Activated CD8-positive, alpha-beta T cell treated with anti-CD3 and anti-CD28 coated beads, Interleukin-2, amount 10 ng/mL, durations not matched to agents 7 days and 5 days (primary cell): ENCODE measurements at regions not wholly inside any gene's neighbourhood (a gene's known extent, or its start where the extent isn't known, plus 50 kb on each side); places are given as distances from the start of the nearest gene placed in this dataset.

Experiments
- ATAC-seq: fragments of 150-1000 bp; cut with Tn5 transposase; one replicate; pipeline ENCODE4 v1.10.0; 2021; ENCODE audit warnings: moderate library complexity
- CTCF ChIA-PET: fragments of 350-600 bp; sonication (Branson Sonifier 250); formaldehyde crosslinking; loops from one replicate; lab custom pipeline; 2021; ENCODE audit warnings: antibody characterized with exemption; lab: Charles Lee
- POLR2A ChIA-PET: fragments of 350-600 bp; sonication (Branson Sonifier 250); formaldehyde crosslinking; loops from one replicate; lab custom pipeline; 2021; ENCODE audit warnings: antibody characterized with exemption; lab: Charles Lee
- DNase-seq: peaks from one replicate; pipeline ENCODE4 v3.0.0-alpha.2; 2020
- H3K27ac Mint-ChIP-seq: one replicate; pipeline ENCODE4 v1.8.0; 2021; ENCODE audit warnings: mild to moderate bottlenecking, mixed read lengths
- H3K27me3 Mint-ChIP-seq: one replicate; pipeline ENCODE4 v1.8.0; 2021; ENCODE audit warnings: low read depth, mixed read lengths
- H3K36me3 Mint-ChIP-seq: one replicate; pipeline ENCODE4 v1.8.0; 2021; ENCODE audit warnings: low read depth, mixed read lengths
- H3K4me1 Mint-ChIP-seq: one replicate; pipeline ENCODE4 v1.8.0; 2021; ENCODE audit warnings: low read depth, mixed read lengths
- H3K4me3 Mint-ChIP-seq: one replicate; pipeline ENCODE4 v1.8.0; 2021; ENCODE audit warnings: mild to moderate bottlenecking, mixed read lengths
- H3K9me3 Mint-ChIP-seq: one replicate; pipeline ENCODE4 v1.8.0; 2022; ENCODE audit warnings: mixed read lengths; ENCODE audit not compliant: insufficient read depth

GRCh38 chr4:123558865-123559264, 162.3 kb downstream of the SPRY1 start:
- ATAC-seq (no peak), DNase-seq (no peak)
- H3K27me3 Mint-ChIP-seq = peaks cover 4% of the 10 kb centered on the region
- ChIA-PET POLR2A (no interaction called here), CTCF (interaction anchor here (0.8 to 1.9 kb wide), 4 partner anchors 22 to 134 kb away, joined by 3 to 5 read pairs (median 4); no protein-coding TSS in a partner anchor)
- H3K36me3 Mint-ChIP-seq = no peaks in the 10 kb centered on the region
- H3K4me3 Mint-ChIP-seq = no peak overlapping the region
- H3K4me1 Mint-ChIP-seq = peaks cover 32% of the 10 kb centered on the region
- H3K9me3 Mint-ChIP-seq = no peaks in the 10 kb centered on the region
- H3K27ac Mint-ChIP-seq = no peak overlapping the region

- DNase-seq (no peak), ATAC-seq (no peak)
- H3K4me3 Mint-ChIP-seq = no peak overlapping the region
- H3K4me1 Mint-ChIP-seq = peaks cover 30% of the 10 kb centered on the region
- POLR2A ChIA-PET = no interaction called here
- H3K9me3 Mint-ChIP-seq = no peaks in the 10 kb centered on the region
- H3K36me3 Mint-ChIP-seq = no peaks in the 10 kb centered on the region
- CTCF ChIA-PET = interaction anchor here (1.9 kb wide), 1 partner anchor 32 kb away, joined by 4 read pairs; no protein-coding TSS in a partner anchor
- no peak overlapping the region for H3K27ac Mint-ChIP-seq
- peaks cover 4% of the 10 kb centered on the region for H3K27me3 Mint-ChIP-seq
These were observed 163.6 kb downstream of the SPRY1 start for GRCh38 chr4:123559955-123560871.

DNA sequence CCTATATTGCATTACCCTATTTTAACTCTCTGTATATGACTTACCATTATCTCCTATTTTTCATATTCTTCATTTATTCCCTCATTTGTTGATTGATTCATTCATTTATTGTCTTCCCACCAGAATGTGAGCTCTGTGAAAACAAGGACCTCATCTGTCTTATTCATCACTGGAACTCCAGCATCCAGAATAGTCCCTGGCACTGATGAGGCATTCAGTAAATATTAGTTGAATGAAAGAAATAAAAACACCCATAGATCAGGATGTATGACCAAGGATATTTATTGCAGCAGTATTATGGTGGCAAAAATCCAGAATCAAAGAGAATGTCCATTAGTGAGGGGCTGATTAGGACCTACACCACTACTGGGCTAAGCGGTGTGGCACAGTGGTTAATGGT, 164.9 kb downstream of the SPRY1 start:
- CTCF ChIA-PET = no interaction called here
- no peak for ATAC-seq
- POLR2A ChIA-PET = no interaction called here
- peaks cover 4% of the 10 kb centered on the region for H3K27me3 Mint-ChIP-seq
- peaks cover 6% of the 10 kb centered on the region for H3K9me3 Mint-ChIP-seq
- no peak for DNase-seq
- H3K4me1 Mint-ChIP-seq = peaks cover 25% of the 10 kb centered on the region
- no peak overlapping the region for H3K27ac Mint-ChIP-seq
- peaks cover under 1% of the 10 kb centered on the region for H3K36me3 Mint-ChIP-seq
- no peak overlapping the region for H3K4me3 Mint-ChIP-seq

DNA sequence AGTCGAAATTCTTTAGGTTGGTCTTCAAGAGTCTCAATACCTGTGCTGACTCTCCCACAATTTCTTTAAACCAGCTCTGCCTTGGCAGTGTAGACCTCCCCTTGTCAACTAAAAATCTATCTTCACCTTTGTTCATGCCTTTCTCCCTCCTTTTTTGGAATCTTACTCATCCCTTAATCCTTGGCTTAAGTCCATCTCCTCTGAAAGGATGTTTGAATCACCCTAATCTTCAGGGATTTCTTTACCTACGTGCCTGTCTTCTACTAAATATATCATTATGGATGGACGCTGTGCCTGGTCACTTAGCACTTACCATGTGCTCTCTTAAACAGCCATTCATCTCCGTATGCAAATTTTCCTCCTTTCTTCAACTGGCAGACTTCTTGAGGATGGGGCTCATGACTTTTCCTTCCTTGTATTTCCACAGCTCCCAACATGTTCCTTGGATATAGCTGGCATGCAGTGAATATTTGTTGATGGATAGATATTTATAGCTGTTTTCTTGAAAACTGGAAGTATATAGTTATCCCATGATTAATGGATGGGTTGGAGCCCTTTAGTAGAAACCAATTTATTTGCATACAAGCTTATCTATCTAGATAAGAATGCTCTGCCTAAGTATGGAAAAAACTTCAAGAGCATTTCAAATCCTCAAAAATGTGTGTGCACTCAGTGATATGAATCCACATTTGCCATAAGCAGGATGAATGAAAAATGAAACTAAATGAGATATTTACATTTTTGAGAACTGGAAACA, 166.6 kb downstream of the SPRY1 start:
- H3K4me3 Mint-ChIP-seq = no peak overlapping the region
- peaks cover 10% of the 10 kb centered on the region for H3K36me3 Mint-ChIP-seq
- DNase-seq (no peak), ATAC-seq (no peak)
- H3K27me3 Mint-ChIP-seq = peaks cover 4% of the 10 kb centered on the region
- no peak overlapping the region for H3K27ac Mint-ChIP-seq
- ChIA-PET CTCF (interaction anchor here (1.0 to 3.7 kb wide), 14 partner anchors 10 to 170 kb away, joined by 3 to 34 read pairs (median 9); partner anchors contain the start of gene SPRY1), POLR2A (interaction anchor here (1.3 kb wide), 1 partner anchor 166 kb away, joined by 5 read pairs; the partner anchor contains the start of gene SPRY1)
- H3K4me1 Mint-ChIP-seq = peaks cover 19% of the 10 kb centered on the region
- peaks cover 20% of the 10 kb centered on the region for H3K9me3 Mint-ChIP-seq

GRCh38 chr4:123564758-123565346, 168.3 kb downstream of the SPRY1 start:
- Mint-ChIP-seq H3K36me3 (peaks cover 10% of the 10 kb centered on the region), H3K4me1 (peaks cover 19% of the 10 kb centered on the region), H3K27ac (no peak overlapping the region), H3K4me3 (no peak overlapping the region), H3K9me3 (peaks cover 20% of the 10 kb centered on the region), H3K27me3 (peaks cover 2% of the 10 kb centered on the region)
- ChIA-PET POLR2A (interaction anchor here (0.6 to 1.3 kb wide), 2 partner anchors 23 to 168 kb away, joined by 3 to 5 read pairs; partner anchors contain the start of gene SPRY1), CTCF (interaction anchor here (0.6 to 3.7 kb wide), 56 partner anchors 9 to 462 kb away, joined by 3 to 34 read pairs (median 5); partner anchors contain the start of gene SPRY1)
- peak; percentile 83 for DNase-seq
- peak; percentile 100 for ATAC-seq

GRCh38 chr4:123568936-123569335, 172.3 kb downstream of the SPRY1 start:
- POLR2A ChIA-PET = no interaction called here
- H3K4me1 Mint-ChIP-seq = peaks cover 22% of the 10 kb centered on the region
- no peak for DNase-seq
- peaks cover 23% of the 10 kb centered on the region for H3K9me3 Mint-ChIP-seq
- H3K36me3 Mint-ChIP-seq = peaks cover 12% of the 10 kb centered on the region
- no peaks in the 10 kb centered on the region for H3K27me3 Mint-ChIP-seq
- no peak for ATAC-seq
- H3K27ac Mint-ChIP-seq = no peak overlapping the region
- CTCF ChIA-PET = no interaction called here
- no peak overlapping the region for H3K4me3 Mint-ChIP-seq

DNA sequence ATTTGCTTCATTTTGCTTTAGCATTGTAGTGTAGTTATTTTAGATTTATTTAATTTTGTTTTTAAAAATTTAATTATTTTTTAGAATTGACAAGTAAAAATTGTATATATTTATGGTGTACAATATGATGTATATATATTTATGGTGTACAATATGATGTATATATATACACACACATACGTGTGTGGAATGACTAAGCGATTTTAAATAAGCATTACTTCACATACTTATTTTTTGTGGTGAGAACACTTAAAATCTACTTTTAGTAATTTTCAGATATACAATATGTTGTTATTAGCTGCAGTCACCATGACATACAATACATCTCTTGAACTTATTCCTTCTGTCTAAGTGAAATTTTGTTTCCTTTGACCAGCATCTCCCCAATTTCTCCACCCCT, 172.9 kb downstream of the SPRY1 start:
- peaks cover 12% of the 10 kb centered on the region for H3K36me3 Mint-ChIP-seq
- H3K4me3 Mint-ChIP-seq = no peak overlapping the region
- H3K27ac Mint-ChIP-seq = no peak overlapping the region
- no peak for ATAC-seq
- CTCF ChIA-PET = no interaction called here
- H3K9me3 Mint-ChIP-seq = peaks cover 23% of the 10 kb centered on the region
- POLR2A ChIA-PET = no interaction called here
- H3K4me1 Mint-ChIP-seq = peaks cover 22% of the 10 kb centered on the region
- no peak for DNase-seq
- no peaks in the 10 kb centered on the region for H3K27me3 Mint-ChIP-seq

DNA sequence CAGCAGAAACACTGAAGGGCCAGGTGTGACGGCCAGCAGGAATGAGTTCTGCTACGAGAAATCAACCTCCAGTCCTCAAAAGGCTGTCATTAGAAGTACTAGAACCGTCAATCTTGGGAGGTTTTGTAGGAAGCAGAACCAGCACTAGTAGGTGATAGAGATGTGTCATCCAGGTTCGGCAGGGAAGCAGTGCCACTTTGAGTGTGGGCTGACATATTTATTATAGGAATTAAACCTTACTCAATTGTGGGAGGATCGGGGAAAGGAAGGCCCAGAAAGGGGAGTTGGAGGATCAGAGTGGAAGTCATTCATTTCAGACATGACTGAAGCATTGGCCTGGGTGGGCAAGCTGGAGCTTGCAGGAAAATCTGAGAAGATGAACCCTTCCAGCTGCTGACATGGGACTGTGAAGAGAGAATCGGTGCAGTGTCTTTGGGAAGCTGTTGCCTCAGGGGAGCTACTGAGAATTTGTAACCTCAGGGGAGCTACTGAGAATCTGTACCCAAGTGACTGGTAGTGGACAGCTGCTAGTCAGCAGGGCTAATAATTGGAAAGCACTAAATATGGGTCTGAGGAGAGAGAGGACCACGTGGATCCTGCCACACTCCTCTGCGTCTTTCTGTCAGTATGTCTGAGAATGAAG, 177.4 kb downstream of the SPRY1 start:
- ATAC-seq = no peak
- Mint-ChIP-seq H3K36me3 (peaks cover 4% of the 10 kb centered on the region), H3K27ac (no peak overlapping the region), H3K27me3 (no peaks in the 10 kb centered on the region), H3K9me3 (peaks cover 5% of the 10 kb centered on the region), H3K4me1 (peaks cover 26% of the 10 kb centered on the region), H3K4me3 (no peak overlapping the region)
- DNase-seq = no peak
- CTCF ChIA-PET = interaction anchor here (0.9 kb wide), 1 partner anchor 10 kb away, joined by 3 read pairs; no protein-coding TSS in a partner anchor
- POLR2A ChIA-PET = no interaction called here

DNA sequence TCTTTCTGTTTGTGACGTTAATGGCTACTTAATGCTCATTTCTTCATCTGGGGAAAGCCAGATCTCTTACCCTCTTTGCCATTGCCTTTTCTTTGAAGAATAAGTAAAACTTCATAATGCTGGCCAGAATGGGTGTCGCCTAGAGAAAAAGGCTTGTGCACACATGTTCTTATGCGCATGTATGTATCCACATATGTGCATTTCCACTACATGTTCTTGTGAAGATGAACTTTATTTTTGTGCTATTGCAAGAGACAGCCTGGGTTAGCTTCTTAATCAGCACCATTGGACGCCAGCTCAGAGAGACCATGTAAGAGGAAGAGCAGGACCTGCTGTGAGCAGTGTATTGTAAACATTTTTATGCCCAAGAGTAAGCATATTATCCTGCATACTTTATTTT, 178.7 kb downstream of the SPRY1 start:
- Mint-ChIP-seq H3K9me3 (peaks cover 13% of the 10 kb centered on the region), H3K4me3 (no peak overlapping the region), H3K4me1 (peaks cover 26% of the 10 kb centered on the region), H3K36me3 (peaks cover 13% of the 10 kb centered on the region), H3K27me3 (no peaks in the 10 kb centered on the region), H3K27ac (peak overlapping the region; percentile 29)
- ATAC-seq = no peak
- DNase-seq = no peak
- CTCF ChIA-PET = interaction anchor here (1.0 to 2.3 kb wide), 2 partner anchors 11 to 85 kb away, joined by 4 to 6 read pairs; no protein-coding TSS in a partner anchor
- POLR2A ChIA-PET = no interaction called here

- POLR2A ChIA-PET = no interaction called here
- CTCF ChIA-PET = interaction anchor here (1.3 to 2.1 kb wide), 2 partner anchors 11 to 13 kb away, joined by 3 to 5 read pairs; no protein-coding TSS in a partner anchor
- peaks cover 26% of the 10 kb centered on the region for H3K4me1 Mint-ChIP-seq
- H3K4me3 Mint-ChIP-seq = no peak overlapping the region
- no peak overlapping the region for H3K27ac Mint-ChIP-seq
- DNase-seq = no peak
- no peak for ATAC-seq
- peaks cover 21% of the 10 kb centered on the region for H3K9me3 Mint-ChIP-seq
- H3K27me3 Mint-ChIP-seq = no peaks in the 10 kb centered on the region
- peaks cover 23% of the 10 kb centered on the region for H3K36me3 Mint-ChIP-seq
These were observed 180.8 kb downstream of the SPRY1 start for GRCh38 chr4:123577225-123577906.
